ENCODE measurements at regions not wholly inside any gene's neighbourhood (a gene's known extent, or its start where the extent isn't known, plus 50 kb on each side); places are given as distances from the start of the nearest gene placed in this dataset.

DNA sequence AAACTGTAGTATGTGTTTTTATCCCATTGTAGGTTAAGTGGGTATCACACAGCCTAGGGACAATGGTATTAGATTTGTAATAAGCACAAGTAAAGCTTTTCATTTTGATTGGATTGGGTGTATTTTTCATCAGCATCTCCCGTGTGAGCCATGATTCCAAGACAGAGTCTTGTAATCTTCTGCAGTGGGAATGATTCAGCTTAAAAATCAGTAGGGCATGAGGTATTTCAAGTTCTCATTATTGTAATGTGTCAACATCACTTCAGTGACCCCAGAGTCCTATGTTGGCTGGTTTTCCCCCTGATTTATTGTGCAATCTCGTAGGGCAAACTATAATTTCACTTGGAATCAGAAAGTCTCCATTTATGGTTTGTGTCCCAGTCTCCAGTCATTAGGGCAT is 833.2 kb upstream of the RBFOX1 start:
- no peak for TF ChIP-seq EZH2 (IDR thresholded peaks at IDR 0.05)
- no peak for TF ChIP-seq POLR2AphosphoS5 (IDR thresholded peaks at IDR 0.05; ENCODE audit: low read depth, low read length)
- TF ChIP-seq, protein P1, sequence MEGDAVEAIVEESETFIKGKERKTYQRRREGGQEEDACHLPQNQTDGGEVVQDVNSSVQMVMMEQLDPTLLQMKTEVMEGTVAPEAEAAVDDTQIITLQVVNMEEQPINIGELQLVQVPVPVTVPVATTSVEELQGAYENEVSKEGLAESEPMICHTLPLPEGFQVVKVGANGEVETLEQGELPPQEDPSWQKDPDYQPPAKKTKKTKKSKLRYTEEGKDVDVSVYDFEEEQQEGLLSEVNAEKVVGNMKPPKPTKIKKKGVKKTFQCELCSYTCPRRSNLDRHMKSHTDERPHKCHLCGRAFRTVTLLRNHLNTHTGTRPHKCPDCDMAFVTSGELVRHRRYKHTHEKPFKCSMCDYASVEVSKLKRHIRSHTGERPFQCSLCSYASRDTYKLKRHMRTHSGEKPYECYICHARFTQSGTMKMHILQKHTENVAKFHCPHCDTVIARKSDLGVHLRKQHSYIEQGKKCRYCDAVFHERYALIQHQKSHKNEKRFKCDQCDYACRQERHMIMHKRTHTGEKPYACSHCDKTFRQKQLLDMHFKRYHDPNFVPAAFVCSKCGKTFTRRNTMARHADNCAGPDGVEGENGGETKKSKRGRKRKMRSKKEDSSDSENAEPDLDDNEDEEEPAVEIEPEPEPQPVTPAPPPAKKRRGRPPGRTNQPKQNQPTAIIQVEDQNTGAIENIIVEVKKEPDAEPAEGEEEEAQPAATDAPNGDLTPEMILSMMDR (IDR thresholded peaks at IDR 0.05 in 2 of 3, conservative IDR thresholded peaks at IDR 0.05 in 1 of 3; ENCODE audit: borderline replicate concordance in 1 of 3, insufficient read depth in 1 of 3, low read depth in 2 of 3, low read length in 2 of 3): no peak
- TF ChIP-seq YY1 (IDR thresholded peaks at IDR 0.05; ENCODE audit: extremely low read depth, insufficient replicate concordance, low read depth, low read length): no peak
- TF ChIP-seq FOSL1 (IDR thresholded peaks at IDR 0.05; ENCODE audit: low read depth): no peak
- no peak for TF ChIP-seq EZH2phosphoT487 (IDR thresholded peaks at IDR 0.05; ENCODE audit: borderline replicate concordance)
- TF ChIP-seq, protein P2, sequence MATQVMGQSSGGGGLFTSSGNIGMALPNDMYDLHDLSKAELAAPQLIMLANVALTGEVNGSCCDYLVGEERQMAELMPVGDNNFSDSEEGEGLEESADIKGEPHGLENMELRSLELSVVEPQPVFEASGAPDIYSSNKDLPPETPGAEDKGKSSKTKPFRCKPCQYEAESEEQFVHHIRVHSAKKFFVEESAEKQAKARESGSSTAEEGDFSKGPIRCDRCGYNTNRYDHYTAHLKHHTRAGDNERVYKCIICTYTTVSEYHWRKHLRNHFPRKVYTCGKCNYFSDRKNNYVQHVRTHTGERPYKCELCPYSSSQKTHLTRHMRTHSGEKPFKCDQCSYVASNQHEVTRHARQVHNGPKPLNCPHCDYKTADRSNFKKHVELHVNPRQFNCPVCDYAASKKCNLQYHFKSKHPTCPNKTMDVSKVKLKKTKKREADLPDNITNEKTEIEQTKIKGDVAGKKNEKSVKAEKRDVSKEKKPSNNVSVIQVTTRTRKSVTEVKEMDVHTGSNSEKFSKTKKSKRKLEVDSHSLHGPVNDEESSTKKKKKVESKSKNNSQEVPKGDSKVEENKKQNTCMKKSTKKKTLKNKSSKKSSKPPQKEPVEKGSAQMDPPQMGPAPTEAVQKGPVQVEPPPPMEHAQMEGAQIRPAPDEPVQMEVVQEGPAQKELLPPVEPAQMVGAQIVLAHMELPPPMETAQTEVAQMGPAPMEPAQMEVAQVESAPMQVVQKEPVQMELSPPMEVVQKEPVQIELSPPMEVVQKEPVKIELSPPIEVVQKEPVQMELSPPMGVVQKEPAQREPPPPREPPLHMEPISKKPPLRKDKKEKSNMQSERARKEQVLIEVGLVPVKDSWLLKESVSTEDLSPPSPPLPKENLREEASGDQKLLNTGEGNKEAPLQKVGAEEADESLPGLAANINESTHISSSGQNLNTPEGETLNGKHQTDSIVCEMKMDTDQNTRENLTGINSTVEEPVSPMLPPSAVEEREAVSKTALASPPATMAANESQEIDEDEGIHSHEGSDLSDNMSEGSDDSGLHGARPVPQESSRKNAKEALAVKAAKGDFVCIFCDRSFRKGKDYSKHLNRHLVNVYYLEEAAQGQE (IDR thresholded peaks at IDR 0.05; ENCODE audit: low read depth): no peak
- no peak for TF ChIP-seq TCF7L2 (IDR thresholded peaks at IDR 0.05; ENCODE audit: borderline replicate concordance, extremely low read depth, insufficient read depth, insufficient read length)
- TF ChIP-seq ZNF274 (IDR thresholded peaks at IDR 0.05; ENCODE audit: low read depth, low read length): no peak
